ENCODE measurements at regions not wholly inside any gene's neighbourhood (a gene's known extent, or its start where the extent isn't known, plus 50 kb on each side); places are given as distances from the start of the nearest gene placed in this dataset.

DNA sequence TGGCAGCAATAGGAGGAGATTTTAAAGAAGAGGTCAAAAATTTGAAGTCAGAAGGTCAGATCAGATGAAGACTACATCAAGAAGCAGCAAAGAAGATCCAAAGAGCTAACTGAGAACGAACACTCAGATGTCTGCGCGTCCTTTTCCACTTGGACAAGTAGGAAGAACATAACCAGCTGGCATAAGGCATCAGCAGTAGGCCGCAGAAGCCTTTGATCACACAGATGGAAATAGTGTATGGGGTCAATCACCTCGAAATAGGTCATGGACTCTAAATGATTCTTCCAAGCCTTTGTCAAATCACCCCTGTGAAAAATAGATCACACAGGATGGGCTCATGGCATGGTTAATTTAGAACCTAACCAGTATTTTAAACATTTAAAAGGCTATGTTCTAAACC lies 56.4 kb upstream of the TOM1L1 start:
- TF ChIP-seq POLR2A (IDR thresholded peaks at IDR 0.05) (no peak), CTCF (IDR thresholded peaks at IDR 0.05) (no peak), EP300 (IDR thresholded peaks at IDR 0.05) (no peak)
